Mucosa of descending colon (tissue), 3 donors: ENCODE measurements at regions not wholly inside any gene's neighbourhood (a gene's known extent, or its start where the extent isn't known, plus 50 kb on each side); places are given as distances from the start of the nearest gene placed in this dataset.

Experiments used
- ATAC-seq: fragments of 200-7000 bp; cut with Tn5 transposase; one replicate; pipeline ENCODE4 v1.9.1; 2020; ENCODE audit warnings: mild to moderate bottlenecking, moderate library complexity
- DNase-seq, 3 donors: peaks; one replicate each; pipeline ENCODE4 v3.0.0-alpha.2; 2020
- H3K36me3 ChIP-seq: fragments of 200-600 bp; one replicate; pipeline ENCODE4 v1.8.0; 2021; ENCODE audit warnings: low read depth, mild to moderate bottlenecking
- H3K4me1 ChIP-seq: fragments of 200-600 bp; one replicate; pipeline ENCODE4 v1.8.0; 2021; ENCODE audit warnings: low read depth, mild to moderate bottlenecking
- H3K4me3 ChIP-seq: fragments of 200-600 bp; one replicate; pipeline ENCODE4 v1.8.0; 2021; ENCODE audit warnings: mild to moderate bottlenecking
- H3K9me3 ChIP-seq: fragments of 200-600 bp; one replicate; pipeline ENCODE4 v1.8.0; 2021; ENCODE audit warnings: mild to moderate bottlenecking
- intact Hi-C, 2 donors: fragments of 100-400 bp; cut with DNase I in 1 of 2; cut with micrococcal nuclease in 1 of 2; formaldehyde crosslinking; loops; one replicate each; pipeline versions ENCODE4 v1.11.0 to v1.11.1; 2022; cut with DNase I, micrococcal nuclease
- TF ChIP-seq, protein P1 (sequence below): fragments of 200-600 bp; IDR thresholded peaks from one replicate; pipeline ENCODE4 v1.8.0; 2022; ENCODE audit warnings: antibody characterized with exemption, mild to moderate bottlenecking
- donor health status: DM: no; HTN: no; CAD: no; lungs with moderate emphysema.
- donor health status: DM: no; HTN: no; CAD: no.
- donor health status: DM: no; HTN: yes; CAD: no.

DNA sequence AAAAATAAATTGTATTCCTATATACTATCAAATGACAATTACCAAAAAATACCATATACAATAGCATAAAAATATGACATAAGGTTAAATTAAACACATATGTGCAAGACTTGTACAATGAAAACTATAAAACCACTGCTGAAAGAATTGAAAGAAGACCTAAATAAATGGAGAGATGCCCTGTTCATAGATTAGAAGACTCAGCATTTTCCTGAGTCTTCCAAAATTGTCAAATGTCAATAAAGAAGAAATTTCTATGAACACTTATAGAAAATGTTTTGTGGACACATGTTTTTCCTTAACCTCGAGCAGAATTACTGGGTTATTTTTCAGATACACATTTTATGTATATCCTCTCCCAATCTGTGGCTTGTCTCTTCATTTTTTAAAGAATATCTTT is 103.1 kb upstream of the DCLK2 start:
- TF ChIP-seq, protein P1, sequence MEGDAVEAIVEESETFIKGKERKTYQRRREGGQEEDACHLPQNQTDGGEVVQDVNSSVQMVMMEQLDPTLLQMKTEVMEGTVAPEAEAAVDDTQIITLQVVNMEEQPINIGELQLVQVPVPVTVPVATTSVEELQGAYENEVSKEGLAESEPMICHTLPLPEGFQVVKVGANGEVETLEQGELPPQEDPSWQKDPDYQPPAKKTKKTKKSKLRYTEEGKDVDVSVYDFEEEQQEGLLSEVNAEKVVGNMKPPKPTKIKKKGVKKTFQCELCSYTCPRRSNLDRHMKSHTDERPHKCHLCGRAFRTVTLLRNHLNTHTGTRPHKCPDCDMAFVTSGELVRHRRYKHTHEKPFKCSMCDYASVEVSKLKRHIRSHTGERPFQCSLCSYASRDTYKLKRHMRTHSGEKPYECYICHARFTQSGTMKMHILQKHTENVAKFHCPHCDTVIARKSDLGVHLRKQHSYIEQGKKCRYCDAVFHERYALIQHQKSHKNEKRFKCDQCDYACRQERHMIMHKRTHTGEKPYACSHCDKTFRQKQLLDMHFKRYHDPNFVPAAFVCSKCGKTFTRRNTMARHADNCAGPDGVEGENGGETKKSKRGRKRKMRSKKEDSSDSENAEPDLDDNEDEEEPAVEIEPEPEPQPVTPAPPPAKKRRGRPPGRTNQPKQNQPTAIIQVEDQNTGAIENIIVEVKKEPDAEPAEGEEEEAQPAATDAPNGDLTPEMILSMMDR, result no peak
- intact Hi-C loops, result no loop called here
- DNase-seq, result no peak

DNA sequence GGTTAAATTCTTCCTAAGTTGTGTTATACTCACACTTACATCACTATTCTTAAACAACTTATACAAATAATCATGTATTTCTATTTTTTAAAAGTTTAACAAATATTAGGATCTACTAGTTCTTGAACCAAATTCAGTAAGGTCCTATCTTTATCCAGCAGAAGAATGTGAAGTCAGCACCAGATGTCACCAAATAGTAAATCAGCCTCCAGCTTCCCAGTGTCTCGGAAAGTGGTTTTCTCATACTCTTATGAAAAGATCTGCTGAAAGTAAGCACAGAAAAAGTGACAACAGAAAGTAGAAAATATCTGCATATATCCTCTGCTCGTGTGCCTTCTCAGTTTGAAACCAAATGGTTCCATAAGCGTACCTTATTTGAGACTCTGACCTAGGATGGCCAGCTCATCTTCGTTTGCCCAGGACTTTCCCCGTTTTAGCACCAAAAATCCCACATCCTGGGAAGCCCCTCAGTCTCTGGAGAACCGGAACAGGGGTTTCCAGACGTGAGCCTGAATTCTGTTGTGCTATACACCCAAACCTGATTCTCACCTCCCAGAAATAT is 98.0 kb upstream of the DCLK2 start:
- TF ChIP-seq, protein P1, result no peak
- intact Hi-C loops, result no loop called here
- Histone ChIP-seq H3K4me3 (no peak overlapping the region), H3K9me3 (no peaks in the 10 kb centered on the region), H3K4me1 (no peaks in the 10 kb centered on the region), H3K36me3 (no peaks in the 10 kb centered on the region)
- DNase-seq (no peak), ATAC-seq (no peak)

More for the DNA sequence above, 103.1 kb upstream of the DCLK2 start:
- Histone ChIP-seq H3K9me3 (no peaks in the 10 kb centered on the region), H3K4me1 (no peaks in the 10 kb centered on the region), H3K4me3 (no peak overlapping the region), H3K36me3 (no peaks in the 10 kb centered on the region)
- ATAC-seq, result no peak

- no peaks in the 10 kb centered on the region for H3K4me1 ChIP-seq
- peak; percentile 85 for ATAC-seq
- intact Hi-C loops, result no loop called here
- peak in 2 of 3 donors; percentile 52 to 72 for DNase-seq
- no peaks in the 10 kb centered on the region for H3K36me3 ChIP-seq
- TF ChIP-seq, protein P1, result peak; percentile 55
- H3K9me3 ChIP-seq, result no peaks in the 10 kb centered on the region
- no peak overlapping the region for H3K4me3 ChIP-seq
Observed at GRCh38 chr4:149980941-149981340, 97.3 kb upstream of the DCLK2 start.

GRCh38 chr4:149983401-149983800 is 94.8 kb upstream of the DCLK2 start:
- Histone ChIP-seq H3K9me3 (no peaks in the 10 kb centered on the region), H3K4me3 (no peak overlapping the region), H3K4me1 (peaks cover 8% of the 10 kb centered on the region), H3K36me3 (no peaks in the 10 kb centered on the region)
- DNase-seq, result no peak
- no peak for ATAC-seq
- intact Hi-C loops, result no loop called here
- TF ChIP-seq, protein P1, result no peak

- Histone ChIP-seq H3K9me3 (no peaks in the 10 kb centered on the region), H3K4me3 (no peak overlapping the region), H3K4me1 (peaks cover 8% of the 10 kb centered on the region), H3K36me3 (no peaks in the 10 kb centered on the region)
- intact Hi-C loops, result no loop called here
- DNase-seq (no peak), ATAC-seq (no peak)
- TF ChIP-seq, protein P1, result no peak
Observed at GRCh38 chr4:149983931-149984330, 94.3 kb upstream of the DCLK2 start.

DNA sequence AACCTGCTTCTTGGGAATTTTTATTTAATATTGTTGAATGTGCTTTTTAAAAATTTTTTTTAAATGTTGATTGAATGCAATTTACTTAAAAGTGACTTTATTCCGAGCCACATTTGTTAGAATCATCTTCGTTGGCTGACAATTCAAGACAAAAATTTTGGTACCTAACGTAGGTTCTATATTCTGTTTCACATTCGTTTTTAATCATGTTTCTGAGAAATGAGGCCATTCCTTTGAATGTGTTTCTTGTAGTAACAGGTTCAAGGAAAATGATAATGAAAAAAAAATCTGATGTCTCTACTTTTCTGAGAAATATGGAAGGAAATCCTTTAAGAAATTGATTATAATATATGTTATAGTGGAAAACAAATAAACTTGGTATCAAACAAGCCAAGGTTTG is 92.3 kb upstream of the DCLK2 start:
- DNase-seq (no peak), ATAC-seq (no peak)
- H3K36me3 ChIP-seq, result no peaks in the 10 kb centered on the region
- H3K9me3 ChIP-seq, result no peaks in the 10 kb centered on the region
- intact Hi-C loops, result no loop called here
- TF ChIP-seq, protein P1, result no peak
- peaks cover 8% of the 10 kb centered on the region for H3K4me1 ChIP-seq
- no peak overlapping the region for H3K4me3 ChIP-seq
